ENCODE measurements at regions not wholly inside any gene's neighbourhood (a gene's known extent, or its start where the extent isn't known, plus 50 kb on each side); places are given as distances from the start of the nearest gene placed in this dataset.
A peak's percentile ranks its signal among the peaks of the same experiment; 100 is the strongest.

DNA sequence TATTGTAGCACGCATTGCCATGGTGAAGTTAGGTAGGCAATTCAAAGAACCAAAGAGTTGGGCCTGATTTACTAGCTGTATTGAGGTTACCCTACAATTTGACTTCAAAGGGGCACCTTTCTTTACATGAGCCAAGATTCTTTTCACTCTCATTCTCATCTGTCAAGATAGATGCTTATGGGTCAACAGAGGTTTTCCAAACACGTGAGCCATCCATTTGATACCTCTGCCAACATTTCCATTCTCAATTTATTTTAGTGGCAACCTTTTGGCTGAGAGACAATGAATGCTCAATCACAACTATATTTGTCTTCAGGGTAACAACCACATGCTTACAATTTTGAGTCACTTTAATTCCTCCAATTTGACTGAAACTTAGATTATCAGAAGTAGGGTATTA lies 370.6 kb upstream of the CDH20 start:
- TF ChIP-seq, protein P1, sequence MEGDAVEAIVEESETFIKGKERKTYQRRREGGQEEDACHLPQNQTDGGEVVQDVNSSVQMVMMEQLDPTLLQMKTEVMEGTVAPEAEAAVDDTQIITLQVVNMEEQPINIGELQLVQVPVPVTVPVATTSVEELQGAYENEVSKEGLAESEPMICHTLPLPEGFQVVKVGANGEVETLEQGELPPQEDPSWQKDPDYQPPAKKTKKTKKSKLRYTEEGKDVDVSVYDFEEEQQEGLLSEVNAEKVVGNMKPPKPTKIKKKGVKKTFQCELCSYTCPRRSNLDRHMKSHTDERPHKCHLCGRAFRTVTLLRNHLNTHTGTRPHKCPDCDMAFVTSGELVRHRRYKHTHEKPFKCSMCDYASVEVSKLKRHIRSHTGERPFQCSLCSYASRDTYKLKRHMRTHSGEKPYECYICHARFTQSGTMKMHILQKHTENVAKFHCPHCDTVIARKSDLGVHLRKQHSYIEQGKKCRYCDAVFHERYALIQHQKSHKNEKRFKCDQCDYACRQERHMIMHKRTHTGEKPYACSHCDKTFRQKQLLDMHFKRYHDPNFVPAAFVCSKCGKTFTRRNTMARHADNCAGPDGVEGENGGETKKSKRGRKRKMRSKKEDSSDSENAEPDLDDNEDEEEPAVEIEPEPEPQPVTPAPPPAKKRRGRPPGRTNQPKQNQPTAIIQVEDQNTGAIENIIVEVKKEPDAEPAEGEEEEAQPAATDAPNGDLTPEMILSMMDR (conservative IDR thresholded peaks at IDR 0.05; ENCODE audit: low read length) = no peak
- DNase-seq (ENCODE audit: low read depth) = no peak

DNA sequence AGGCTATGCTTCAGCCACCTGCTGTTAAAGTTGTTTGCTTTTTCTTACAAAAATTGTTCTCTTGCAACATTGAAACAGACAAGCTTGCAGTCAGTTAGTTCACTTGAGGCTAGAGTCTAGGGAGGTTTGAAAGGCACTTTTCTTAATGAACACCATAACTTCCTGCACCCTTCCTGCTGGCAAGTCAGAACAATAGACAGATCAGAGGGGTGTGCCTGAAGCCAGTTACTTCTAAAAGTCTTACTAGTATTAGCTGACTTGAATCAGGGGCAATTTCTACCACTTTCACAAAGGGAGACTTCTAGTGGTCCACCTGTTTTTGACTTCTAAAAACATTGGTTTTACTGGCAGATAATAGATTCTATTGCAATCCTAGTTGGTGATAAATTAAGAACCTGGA lies 367.4 kb upstream of the CDH20 start:
- H3K4me3 ChIP-seq (ENCODE audit: low read length) = no peak overlapping the region
- DNase-seq (ENCODE audit: low read depth) = no peak
- TF ChIP-seq, protein P1 (conservative IDR thresholded peaks at IDR 0.05; ENCODE audit: low read length) = no peak

More for the DNA sequence above, 370.6 kb upstream of the CDH20 start:
- no peak overlapping the region for H3K4me3 ChIP-seq (ENCODE audit: low read length)

DNA sequence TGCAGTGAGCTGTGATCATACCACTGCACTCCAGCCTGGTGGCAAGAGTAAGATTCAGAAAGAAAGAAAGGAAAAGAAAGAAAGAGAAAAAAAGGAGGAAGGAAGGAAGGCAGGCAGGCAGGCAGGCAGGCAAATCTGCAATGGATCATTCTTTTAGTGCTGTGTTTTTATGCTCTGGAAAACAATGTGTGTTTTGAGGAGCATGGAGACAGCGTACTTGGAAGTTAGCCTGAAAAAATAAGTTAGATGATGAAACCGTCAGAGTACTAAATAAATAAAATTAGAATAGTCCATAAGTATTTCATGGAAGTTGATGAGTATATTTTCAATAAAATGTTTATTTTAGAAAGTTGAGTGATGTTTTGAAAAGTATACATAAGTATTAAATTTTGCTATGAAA lies 366.4 kb upstream of the CDH20 start:
- DNase-seq (ENCODE audit: low read depth) = no peak
- TF ChIP-seq, protein P1 (conservative IDR thresholded peaks at IDR 0.05; ENCODE audit: low read length) = no peak
- no peak overlapping the region for H3K4me3 ChIP-seq (ENCODE audit: low read length)

DNA sequence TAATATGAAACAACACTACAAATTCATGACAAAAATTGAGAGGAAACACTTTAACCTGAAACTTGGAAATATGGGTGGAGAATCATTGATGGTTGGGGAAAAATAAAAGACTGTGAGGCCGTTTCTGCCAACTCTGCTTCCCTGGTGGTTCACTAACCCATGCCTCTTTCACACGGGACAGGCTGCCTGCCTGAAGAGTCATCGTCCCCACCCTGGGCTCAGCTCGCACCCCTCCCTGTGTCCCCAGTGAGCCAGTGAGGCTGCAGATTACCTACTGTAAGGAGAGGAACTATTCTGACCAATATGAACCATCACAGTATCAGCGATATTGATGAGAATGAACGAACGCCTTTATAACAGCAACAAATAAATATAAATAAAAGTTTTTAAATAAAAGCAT lies 357.8 kb upstream of the CDH20 start:
- no peak for DNase-seq (ENCODE audit: low read depth)
- TF ChIP-seq, protein P1 (conservative IDR thresholded peaks at IDR 0.05; ENCODE audit: low read length) = no peak
- H3K4me3 ChIP-seq (ENCODE audit: low read length) = no peak overlapping the region

DNA sequence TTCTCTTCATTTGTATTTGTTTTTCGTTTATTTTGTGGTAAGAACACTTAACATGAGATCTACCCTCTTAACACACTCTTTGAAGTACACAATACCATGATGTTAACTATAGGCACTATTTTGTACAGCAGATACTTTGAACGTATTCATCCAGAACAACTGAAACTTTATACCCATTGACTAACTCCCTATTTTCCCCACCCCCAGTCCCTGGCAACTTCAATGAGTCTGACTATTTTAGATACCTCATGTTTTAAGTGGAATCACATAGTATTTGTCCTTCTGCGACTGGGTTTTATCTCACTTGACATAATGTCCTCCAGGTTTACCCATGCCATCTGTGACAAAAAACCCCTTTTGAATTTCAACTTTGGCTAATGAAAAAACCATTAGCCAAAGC lies 356.3 kb upstream of the CDH20 start:
- no peak overlapping the region for H3K4me3 ChIP-seq (ENCODE audit: low read length)
- DNase-seq (ENCODE audit: low read depth) = no peak
- TF ChIP-seq, protein P1 (conservative IDR thresholded peaks at IDR 0.05; ENCODE audit: low read length) = no peak

DNA sequence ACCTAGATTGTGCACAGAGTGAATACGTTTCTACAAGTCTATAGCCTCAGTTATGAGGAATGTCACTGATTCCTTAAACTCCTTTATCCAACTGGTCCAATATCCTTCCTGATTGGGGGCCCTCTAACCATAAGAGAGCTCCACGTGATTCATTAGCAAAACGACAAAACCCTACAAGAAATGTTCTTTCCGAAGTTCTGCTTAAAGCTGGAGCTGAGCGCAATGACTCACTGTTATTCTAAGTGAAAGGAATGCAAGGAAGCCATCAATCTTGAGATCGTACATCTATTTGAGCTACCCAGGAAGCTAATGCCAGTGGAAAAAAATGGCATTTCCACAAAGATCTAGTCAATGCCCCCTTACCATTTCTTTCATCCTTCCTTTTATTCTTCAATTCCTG lies 354.9 kb upstream of the CDH20 start:
- DNase-seq (ENCODE audit: low read depth) = peak; percentile 55
- H3K4me3 ChIP-seq (ENCODE audit: low read length) = no peak overlapping the region

DNA sequence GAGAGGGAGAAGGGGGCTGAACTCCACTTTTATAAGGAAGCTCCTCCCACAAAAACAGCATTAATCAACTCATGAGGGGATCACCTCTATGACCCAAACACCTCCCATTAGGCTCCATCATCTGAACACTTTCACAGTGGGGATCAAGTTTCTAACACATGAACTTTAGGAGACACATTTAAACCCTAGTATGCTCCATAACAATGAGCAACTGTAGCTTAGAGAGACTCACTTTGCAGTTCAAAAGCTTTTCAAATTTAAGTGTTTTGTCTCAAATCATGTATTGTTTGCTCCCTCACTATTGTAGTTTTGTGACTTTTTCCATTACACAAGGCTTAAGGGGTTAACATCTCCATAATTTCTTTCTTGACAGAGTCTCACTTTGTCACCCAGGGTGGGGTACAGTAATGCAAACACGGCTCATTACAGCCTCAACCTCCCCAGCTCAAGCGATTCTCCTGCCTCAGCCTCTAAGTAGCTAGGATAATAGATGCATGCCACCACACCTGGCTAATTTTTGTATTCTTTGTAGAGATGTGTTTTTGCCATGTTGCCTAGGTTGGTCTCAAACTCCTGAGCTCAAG lies 352.7 kb upstream of the CDH20 start:
- TF ChIP-seq, protein P1 (conservative IDR thresholded peaks at IDR 0.05; ENCODE audit: low read length) = no peak
- DNase-seq (ENCODE audit: low read depth) = no peak
- H3K4me3 ChIP-seq (ENCODE audit: low read length) = no peak overlapping the region

More for the DNA sequence above, 354.9 kb upstream of the CDH20 start:
- TF ChIP-seq, protein P1 (conservative IDR thresholded peaks at IDR 0.05; ENCODE audit: low read length) = no peak
